ENCODE measurements at regions not wholly inside any gene's neighbourhood (a gene's known extent, or its start where the extent isn't known, plus 50 kb on each side); places are given as distances from the start of the nearest gene placed in this dataset.

- no peak for DNase-seq
Observed at GRCh38 chr9:78805771-78806170, 508.8 kb downstream of the PSAT1 start.

GRCh38 chr9:78806492-78807160, 509.7 kb downstream of the PSAT1 start:
- no peak for DNase-seq

GRCh38 chr9:78807286-78807685, 510.4 kb downstream of the PSAT1 start:
- no peak for DNase-seq

- DNase-seq: no peak
Observed at GRCh38 chr9:78808048-78808447, 511.1 kb downstream of the PSAT1 start.

GRCh38 chr9:78811622-78812276, 514.8 kb downstream of the PSAT1 start:
- no peak for DNase-seq

- no peak for DNase-seq
Observed at GRCh38 chr9:78812665-78813064, 515.7 kb downstream of the PSAT1 start.

GRCh38 chr9:78813602-78814180, 516.8 kb downstream of the PSAT1 start:
- DNase-seq: no peak

- peak in 1 of 2 donors; percentile 2 for DNase-seq
Observed at GRCh38 chr9:78821126-78821822, 524.3 kb downstream of the PSAT1 start.

- no peak for DNase-seq
Observed at GRCh38 chr9:78826527-78826926, 529.6 kb downstream of the PSAT1 start.

GRCh38 chr9:78828521-78828920, 531.6 kb downstream of the PSAT1 start:
- DNase-seq: no peak

GRCh38 chr9:78830301-78830700, 533.4 kb downstream of the PSAT1 start:
- no peak for DNase-seq

- DNase-seq: no peak
Observed at GRCh38 chr9:78831726-78832125, 534.8 kb downstream of the PSAT1 start.

GRCh38 chr9:78835928-78836450, 539.1 kb downstream of the PSAT1 start:
- DNase-seq: no peak

GRCh38 chr9:78839252-78839651, 542.3 kb downstream of the PSAT1 start:
- no peak for DNase-seq

GRCh38 chr9:78848061-78848460, 551.1 kb downstream of the PSAT1 start:
- no peak for DNase-seq

GRCh38 chr9:78856144-78856543, 559.2 kb downstream of the PSAT1 start:
- no peak for DNase-seq

- DNase-seq: no peak
Observed at GRCh38 chr9:78856781-78857180, 559.9 kb downstream of the PSAT1 start.

GRCh38 chr9:78857373-78858225, 560.7 kb downstream of the PSAT1 start:
- no peak for DNase-seq

GRCh38 chr9:78858266-78858665, 561.3 kb downstream of the PSAT1 start:
- DNase-seq: no peak

- DNase-seq: no peak
Observed at GRCh38 chr9:78860801-78861475, 564.0 kb downstream of the PSAT1 start.

GRCh38 chr9:78863531-78863930, 566.6 kb downstream of the PSAT1 start:
- DNase-seq: no peak
